ENCODE measurements at regions not wholly inside any gene's neighbourhood (a gene's known extent, or its start where the extent isn't known, plus 50 kb on each side); places are given as distances from the start of the nearest gene placed in this dataset.
"Not testable (repeated sequence)": the region's sequence is repeated elsewhere in the genome, so short reads cannot be mapped to it uniquely, and the experiment has no call there.

GRCh38 chr6:74504941-74505340 is 700.9 kb downstream of the COL12A1 start:
- H3K27ac ChIP-seq: no peak overlapping the region
- no peak for TF ChIP-seq CTCF (conservative IDR thresholded peaks at IDR 0.05)
- TF ChIP-seq ZFX (IDR thresholded peaks at IDR 0.05): no peak

- TF ChIP-seq ZFX (IDR thresholded peaks at IDR 0.05) (no peak), CTCF (conservative IDR thresholded peaks at IDR 0.05) (no peak)
- H3K27ac ChIP-seq: no peak overlapping the region
Measured at GRCh38 chr6:74492587-74492986, 713.3 kb downstream of the COL12A1 start.

GRCh38 chr6:74491844-74492374 is 713.9 kb downstream of the COL12A1 start:
- no peak for TF ChIP-seq CTCF (conservative IDR thresholded peaks at IDR 0.05)
- no peak for TF ChIP-seq ZFX (IDR thresholded peaks at IDR 0.05)
- no peak overlapping the region for H3K27ac ChIP-seq

- H3K27ac ChIP-seq: not testable (repeated sequence)
Measured at GRCh38 chr6:74488726-74489125, 717.1 kb downstream of the COL12A1 start.

GRCh38 chr6:74482180-74482579 is 723.7 kb downstream of the COL12A1 start:
- TF ChIP-seq CTCF (conservative IDR thresholded peaks at IDR 0.05): no peak
- H3K27ac ChIP-seq: no peak overlapping the region

GRCh38 chr6:74480561-74480960 is 725.3 kb downstream of the COL12A1 start:
- TF ChIP-seq ZFX (IDR thresholded peaks at IDR 0.05) (no peak), CTCF (conservative IDR thresholded peaks at IDR 0.05) (no peak)
- H3K27ac ChIP-seq: no peak overlapping the region

GRCh38 chr6:74479960-74480359 is 725.9 kb downstream of the COL12A1 start:
- no peak for TF ChIP-seq ZFX (IDR thresholded peaks at IDR 0.05)
- TF ChIP-seq CTCF (conservative IDR thresholded peaks at IDR 0.05): no peak
- H3K27ac ChIP-seq: no peak overlapping the region

- no peak for TF ChIP-seq CTCF (conservative IDR thresholded peaks at IDR 0.05)
- no peak for TF ChIP-seq ZFX (IDR thresholded peaks at IDR 0.05)
- H3K27ac ChIP-seq: no peak overlapping the region
Measured at GRCh38 chr6:74479420-74479819, 726.4 kb downstream of the COL12A1 start.

- H3K27ac ChIP-seq: not testable (repeated sequence)
Measured at GRCh38 chr6:74474046-74474445, 731.8 kb downstream of the COL12A1 start.

- H3K27ac ChIP-seq: not testable (repeated sequence)
Measured at GRCh38 chr6:74468552-74468951, 737.3 kb downstream of the COL12A1 start.
